H1 (cell line): ENCODE measurements at regions not wholly inside any gene's neighbourhood (a gene's known extent, or its start where the extent isn't known, plus 50 kb on each side); places are given as distances from the start of the nearest gene placed in this dataset.

Source experiments
- EGR1 ChIP-seq: IDR thresholded peaks from 2 replicates; pipeline ENCODE4 v1.6.1; 2011; ENCODE audit warnings: low read depth, low read length, borderline replicate concordance
- EZH2 ChIP-seq: fragments of 200-600 bp; sonication (generic); IDR thresholded peaks from 2 replicates; pipeline ENCODE4 v1.7.1; 2012; ENCODE audit warnings: low read depth, mild to moderate bottlenecking, moderate library complexity, low read length, inconsistent platforms; ENCODE audit not compliant: severe bottlenecking
- HDAC6 ChIP-seq: IDR thresholded peaks from one replicate; pipeline ENCODE4 v1.7.1; 2012; ENCODE audit warnings: low read depth, mild to moderate bottlenecking, inconsistent platforms, low read length, moderate library complexity
- KDM1A ChIP-seq: fragments of 200-600, 300-600 bp; sonication (generic); IDR thresholded peaks from 2 replicates; pipeline ENCODE4 v1.7.1; 2016; ENCODE audit warnings: mild to moderate bottlenecking, low read length, borderline replicate concordance
- MAFK ChIP-seq: IDR thresholded peaks from 2 replicates; pipeline ENCODE4 v1.6.1; 2012; ENCODE audit warnings: low read depth, mild to moderate bottlenecking, improper control_type of control experiment, low read length
- NANOG ChIP-seq: IDR thresholded peaks from 2 replicates; pipeline ENCODE4 v1.6.1; 2011; ENCODE audit warnings: low read length, low read depth, mild to moderate bottlenecking, inconsistent platforms; ENCODE audit not compliant: insufficient read depth, poor library complexity, severe bottlenecking
- RAD21 ChIP-seq, 2 experiments: IDR thresholded peaks in 1 of 2; conservative IDR thresholded peaks in 1 of 2; 2 replicates each; pipeline ENCODE4 v1.6.1; 2011; ENCODE audit warnings: low read depth in 2 of 2, low read length in 2 of 2, improper control_type of control experiment in 1 of 2, inconsistent platforms in 1 of 2, mild to moderate bottlenecking in 1 of 2, moderate library complexity in 1 of 2
- RFX5 ChIP-seq: IDR thresholded peaks from 2 replicates; pipeline ENCODE4 v1.6.1; 2011; ENCODE audit warnings: low read depth, low read length, improper control_type of control experiment, borderline replicate concordance
- SAP30 ChIP-seq: fragments of 300-600 bp; sonication (generic); IDR thresholded peaks from 2 replicates; pipeline ENCODE4 v1.7.1; 2012; ENCODE audit warnings: low read length, moderate library complexity, mild to moderate bottlenecking, inconsistent platforms; ENCODE audit not compliant: insufficient read depth, insufficient replicate concordance
- TF ChIP-seq, protein P1 (sequence below): fragments of 300-600 bp; sonication (generic); IDR thresholded peaks from 2 replicates; pipeline ENCODE4 v1.7.1; 2012; ENCODE audit warnings: low read length, moderate library complexity, mild to moderate bottlenecking, inconsistent platforms; ENCODE audit not compliant: insufficient replicate concordance
- TF ChIP-seq, protein P2 (sequence below): IDR thresholded peaks from 2 replicates; pipeline ENCODE4 v1.6.1; 2011; ENCODE audit warnings: low read depth, mild to moderate bottlenecking, low read length; ENCODE audit not compliant: insufficient read depth

DNA sequence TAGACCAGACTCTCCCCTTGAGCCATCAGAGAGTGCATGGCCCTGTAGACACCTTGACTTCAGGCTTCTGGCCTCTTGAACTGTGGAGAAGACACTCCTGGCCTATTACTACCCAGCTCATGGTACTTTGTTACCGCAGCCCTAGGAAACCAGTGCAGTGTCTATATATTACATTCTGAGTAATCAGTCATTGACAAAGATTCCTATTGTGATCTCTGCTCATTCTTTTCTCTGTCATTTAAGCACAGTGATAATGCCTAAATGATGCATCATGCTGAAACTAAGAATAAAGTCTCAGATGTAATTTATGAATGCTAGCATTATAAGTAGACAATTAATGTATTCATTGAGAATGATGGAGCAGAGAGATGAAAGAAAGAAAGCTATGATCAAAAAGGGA lies 603.5 kb downstream of the SOCS6 start (continued):
- TF ChIP-seq, protein P1, sequence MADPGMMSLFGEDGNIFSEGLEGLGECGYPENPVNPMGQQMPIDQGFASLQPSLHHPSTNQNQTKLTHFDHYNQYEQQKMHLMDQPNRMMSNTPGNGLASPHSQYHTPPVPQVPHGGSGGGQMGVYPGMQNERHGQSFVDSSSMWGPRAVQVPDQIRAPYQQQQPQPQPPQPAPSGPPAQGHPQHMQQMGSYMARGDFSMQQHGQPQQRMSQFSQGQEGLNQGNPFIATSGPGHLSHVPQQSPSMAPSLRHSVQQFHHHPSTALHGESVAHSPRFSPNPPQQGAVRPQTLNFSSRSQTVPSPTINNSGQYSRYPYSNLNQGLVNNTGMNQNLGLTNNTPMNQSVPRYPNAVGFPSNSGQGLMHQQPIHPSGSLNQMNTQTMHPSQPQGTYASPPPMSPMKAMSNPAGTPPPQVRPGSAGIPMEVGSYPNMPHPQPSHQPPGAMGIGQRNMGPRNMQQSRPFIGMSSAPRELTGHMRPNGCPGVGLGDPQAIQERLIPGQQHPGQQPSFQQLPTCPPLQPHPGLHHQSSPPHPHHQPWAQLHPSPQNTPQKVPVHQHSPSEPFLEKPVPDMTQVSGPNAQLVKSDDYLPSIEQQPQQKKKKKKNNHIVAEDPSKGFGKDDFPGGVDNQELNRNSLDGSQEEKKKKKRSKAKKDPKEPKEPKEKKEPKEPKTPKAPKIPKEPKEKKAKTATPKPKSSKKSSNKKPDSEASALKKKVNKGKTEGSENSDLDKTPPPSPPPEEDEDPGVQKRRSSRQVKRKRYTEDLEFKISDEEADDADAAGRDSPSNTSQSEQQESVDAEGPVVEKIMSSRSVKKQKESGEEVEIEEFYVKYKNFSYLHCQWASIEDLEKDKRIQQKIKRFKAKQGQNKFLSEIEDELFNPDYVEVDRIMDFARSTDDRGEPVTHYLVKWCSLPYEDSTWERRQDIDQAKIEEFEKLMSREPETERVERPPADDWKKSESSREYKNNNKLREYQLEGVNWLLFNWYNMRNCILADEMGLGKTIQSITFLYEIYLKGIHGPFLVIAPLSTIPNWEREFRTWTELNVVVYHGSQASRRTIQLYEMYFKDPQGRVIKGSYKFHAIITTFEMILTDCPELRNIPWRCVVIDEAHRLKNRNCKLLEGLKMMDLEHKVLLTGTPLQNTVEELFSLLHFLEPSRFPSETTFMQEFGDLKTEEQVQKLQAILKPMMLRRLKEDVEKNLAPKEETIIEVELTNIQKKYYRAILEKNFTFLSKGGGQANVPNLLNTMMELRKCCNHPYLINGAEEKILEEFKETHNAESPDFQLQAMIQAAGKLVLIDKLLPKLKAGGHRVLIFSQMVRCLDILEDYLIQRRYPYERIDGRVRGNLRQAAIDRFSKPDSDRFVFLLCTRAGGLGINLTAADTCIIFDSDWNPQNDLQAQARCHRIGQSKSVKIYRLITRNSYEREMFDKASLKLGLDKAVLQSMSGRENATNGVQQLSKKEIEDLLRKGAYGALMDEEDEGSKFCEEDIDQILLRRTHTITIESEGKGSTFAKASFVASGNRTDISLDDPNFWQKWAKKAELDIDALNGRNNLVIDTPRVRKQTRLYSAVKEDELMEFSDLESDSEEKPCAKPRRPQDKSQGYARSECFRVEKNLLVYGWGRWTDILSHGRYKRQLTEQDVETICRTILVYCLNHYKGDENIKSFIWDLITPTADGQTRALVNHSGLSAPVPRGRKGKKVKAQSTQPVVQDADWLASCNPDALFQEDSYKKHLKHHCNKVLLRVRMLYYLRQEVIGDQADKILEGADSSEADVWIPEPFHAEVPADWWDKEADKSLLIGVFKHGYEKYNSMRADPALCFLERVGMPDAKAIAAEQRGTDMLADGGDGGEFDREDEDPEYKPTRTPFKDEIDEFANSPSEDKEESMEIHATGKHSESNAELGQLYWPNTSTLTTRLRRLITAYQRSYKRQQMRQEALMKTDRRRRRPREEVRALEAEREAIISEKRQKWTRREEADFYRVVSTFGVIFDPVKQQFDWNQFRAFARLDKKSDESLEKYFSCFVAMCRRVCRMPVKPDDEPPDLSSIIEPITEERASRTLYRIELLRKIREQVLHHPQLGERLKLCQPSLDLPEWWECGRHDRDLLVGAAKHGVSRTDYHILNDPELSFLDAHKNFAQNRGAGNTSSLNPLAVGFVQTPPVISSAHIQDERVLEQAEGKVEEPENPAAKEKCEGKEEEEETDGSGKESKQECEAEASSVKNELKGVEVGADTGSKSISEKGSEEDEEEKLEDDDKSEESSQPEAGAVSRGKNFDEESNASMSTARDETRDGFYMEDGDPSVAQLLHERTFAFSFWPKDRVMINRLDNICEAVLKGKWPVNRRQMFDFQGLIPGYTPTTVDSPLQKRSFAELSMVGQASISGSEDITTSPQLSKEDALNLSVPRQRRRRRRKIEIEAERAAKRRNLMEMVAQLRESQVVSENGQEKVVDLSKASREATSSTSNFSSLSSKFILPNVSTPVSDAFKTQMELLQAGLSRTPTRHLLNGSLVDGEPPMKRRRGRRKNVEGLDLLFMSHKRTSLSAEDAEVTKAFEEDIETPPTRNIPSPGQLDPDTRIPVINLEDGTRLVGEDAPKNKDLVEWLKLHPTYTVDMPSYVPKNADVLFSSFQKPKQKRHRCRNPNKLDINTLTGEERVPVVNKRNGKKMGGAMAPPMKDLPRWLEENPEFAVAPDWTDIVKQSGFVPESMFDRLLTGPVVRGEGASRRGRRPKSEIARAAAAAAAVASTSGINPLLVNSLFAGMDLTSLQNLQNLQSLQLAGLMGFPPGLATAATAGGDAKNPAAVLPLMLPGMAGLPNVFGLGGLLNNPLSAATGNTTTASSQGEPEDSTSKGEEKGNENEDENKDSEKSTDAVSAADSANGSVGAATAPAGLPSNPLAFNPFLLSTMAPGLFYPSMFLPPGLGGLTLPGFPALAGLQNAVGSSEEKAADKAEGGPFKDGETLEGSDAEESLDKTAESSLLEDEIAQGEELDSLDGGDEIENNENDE, result no peak
- TF ChIP-seq, protein P2, sequence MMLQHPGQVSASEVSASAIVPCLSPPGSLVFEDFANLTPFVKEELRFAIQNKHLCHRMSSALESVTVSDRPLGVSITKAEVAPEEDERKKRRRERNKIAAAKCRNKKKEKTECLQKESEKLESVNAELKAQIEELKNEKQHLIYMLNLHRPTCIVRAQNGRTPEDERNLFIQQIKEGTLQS, result no peak
- TF ChIP-seq HDAC6, result no peak
- no peak for TF ChIP-seq RAD21 (IDR thresholded peaks at IDR 0.05 in 1 of 2, conservative IDR thresholded peaks at IDR 0.05 in 1 of 2; ENCODE audit: low read depth in 2 of 2, low read length in 2 of 2)
- TF ChIP-seq KDM1A, result no peak
- TF ChIP-seq SAP30, result no peak
- no peak for TF ChIP-seq NANOG
- no peak for TF ChIP-seq EZH2
- no peak for TF ChIP-seq MAFK
- TF ChIP-seq EGR1, result no peak
- TF ChIP-seq RFX5, result no peak
